NB4 (cell line): ENCODE measurements at regions not wholly inside any gene's neighbourhood (a gene's known extent, or its start where the extent isn't known, plus 50 kb on each side); places are given as distances from the start of the nearest gene placed in this dataset.

Experiments used
- DNase-seq: peaks from one replicate; pipeline ENCODE4 v3.0.0; 2010; ENCODE audit warnings: low read depth
- H3K4me3 ChIP-seq: one replicate; pipeline ENCODE4 v1.5.1; 2011; ENCODE audit warnings: mild to moderate bottlenecking, low read depth, low read length, moderate library complexity
- MYC ChIP-seq: IDR thresholded peaks from 2 replicates; pipeline ENCODE4 v1.6.1; 2011; ENCODE audit warnings: low read depth, low read length
- POLR2A ChIP-seq: IDR thresholded peaks from 2 replicates; pipeline ENCODE4 v1.6.1; 2011; ENCODE audit warnings: mild to moderate bottlenecking; ENCODE audit not compliant: insufficient read length; ENCODE audit errors: extremely low read depth
- TF ChIP-seq, protein P1 (sequence below): IDR thresholded peaks from 2 replicates; pipeline ENCODE4 v1.6.1; 2011; ENCODE audit warnings: low read depth, low read length
- TF ChIP-seq, protein P2 (sequence below): IDR thresholded peaks from one replicate; pipeline ENCODE4 v1.5.1; 2012; ENCODE audit warnings: low read depth, low read length

DNA sequence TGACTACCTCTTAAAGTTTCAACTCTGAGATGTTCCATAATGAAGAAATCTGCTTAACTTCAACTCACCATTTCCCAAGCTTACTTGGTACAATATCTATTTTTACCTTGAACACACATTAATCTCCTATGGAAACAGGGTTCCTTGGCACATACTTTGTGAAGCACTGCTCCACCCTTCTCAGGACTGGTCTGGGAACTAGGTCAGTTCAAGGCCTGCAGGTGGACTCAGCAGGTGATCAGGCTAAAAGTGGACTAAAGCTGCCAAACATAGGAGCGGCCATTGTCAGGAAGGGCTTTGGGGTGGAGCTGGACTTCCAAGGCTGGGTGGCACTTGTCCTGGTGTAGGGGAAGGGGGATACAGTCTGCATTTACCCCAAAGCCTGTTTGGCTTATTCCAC is 202.3 kb downstream of the NUAK1 start:
- TF ChIP-seq, protein P1, sequence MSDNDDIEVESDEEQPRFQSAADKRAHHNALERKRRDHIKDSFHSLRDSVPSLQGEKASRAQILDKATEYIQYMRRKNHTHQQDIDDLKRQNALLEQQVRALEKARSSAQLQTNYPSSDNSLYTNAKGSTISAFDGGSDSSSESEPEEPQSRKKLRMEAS, result no peak
- TF ChIP-seq POLR2A (no peak), MYC (no peak)
- TF ChIP-seq, protein P2, sequence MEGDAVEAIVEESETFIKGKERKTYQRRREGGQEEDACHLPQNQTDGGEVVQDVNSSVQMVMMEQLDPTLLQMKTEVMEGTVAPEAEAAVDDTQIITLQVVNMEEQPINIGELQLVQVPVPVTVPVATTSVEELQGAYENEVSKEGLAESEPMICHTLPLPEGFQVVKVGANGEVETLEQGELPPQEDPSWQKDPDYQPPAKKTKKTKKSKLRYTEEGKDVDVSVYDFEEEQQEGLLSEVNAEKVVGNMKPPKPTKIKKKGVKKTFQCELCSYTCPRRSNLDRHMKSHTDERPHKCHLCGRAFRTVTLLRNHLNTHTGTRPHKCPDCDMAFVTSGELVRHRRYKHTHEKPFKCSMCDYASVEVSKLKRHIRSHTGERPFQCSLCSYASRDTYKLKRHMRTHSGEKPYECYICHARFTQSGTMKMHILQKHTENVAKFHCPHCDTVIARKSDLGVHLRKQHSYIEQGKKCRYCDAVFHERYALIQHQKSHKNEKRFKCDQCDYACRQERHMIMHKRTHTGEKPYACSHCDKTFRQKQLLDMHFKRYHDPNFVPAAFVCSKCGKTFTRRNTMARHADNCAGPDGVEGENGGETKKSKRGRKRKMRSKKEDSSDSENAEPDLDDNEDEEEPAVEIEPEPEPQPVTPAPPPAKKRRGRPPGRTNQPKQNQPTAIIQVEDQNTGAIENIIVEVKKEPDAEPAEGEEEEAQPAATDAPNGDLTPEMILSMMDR, result no peak
- DNase-seq, result no peak
- no peak overlapping the region for H3K4me3 ChIP-seq

DNA sequence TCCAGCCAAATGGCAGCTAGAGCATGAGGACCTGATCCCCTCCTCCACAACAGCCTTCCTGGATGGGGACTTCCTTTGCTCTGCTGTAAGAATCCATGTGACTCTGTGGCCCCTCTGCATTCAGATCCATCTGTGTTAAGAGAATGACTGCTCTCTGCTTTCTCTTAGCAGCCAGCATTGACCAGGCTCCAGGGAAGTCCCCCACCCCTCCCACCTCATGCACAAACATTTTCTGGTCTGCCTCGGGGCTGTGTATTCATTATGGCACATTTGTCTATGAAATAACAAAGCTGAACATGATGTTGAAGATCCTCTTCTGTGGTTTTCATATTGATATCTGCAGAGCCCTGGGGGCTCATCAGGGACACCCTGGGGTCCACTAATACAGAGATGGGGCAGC is 201.7 kb downstream of the NUAK1 start:
- TF ChIP-seq, protein P2, result no peak
- H3K4me3 ChIP-seq, result no peak overlapping the region
- no peak for DNase-seq

DNA sequence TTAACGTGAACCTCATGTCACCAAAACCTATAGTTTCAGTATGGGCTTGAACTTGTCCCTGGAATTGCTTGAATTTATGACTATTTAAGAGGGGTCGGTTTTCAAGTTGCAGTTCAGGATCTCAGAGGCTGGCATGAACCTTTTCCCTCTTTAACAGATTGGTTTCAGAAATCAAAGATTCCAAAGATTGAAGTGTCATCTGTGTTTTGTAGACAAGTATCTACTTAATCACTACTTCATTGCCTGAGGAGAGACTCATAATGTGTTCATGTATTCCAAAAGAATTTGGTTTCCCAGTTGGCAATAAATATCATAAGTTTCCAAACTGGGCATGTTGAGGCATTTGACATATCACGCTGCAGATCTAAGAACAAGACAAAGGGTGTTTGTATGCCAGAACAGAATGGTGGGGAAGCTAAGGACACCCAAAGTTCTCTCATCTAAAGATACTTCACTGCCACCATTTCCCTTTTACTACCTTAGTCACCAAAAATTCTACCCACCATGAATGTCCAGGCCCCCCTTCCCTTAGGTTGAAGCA is 199.5 kb downstream of the NUAK1 start:
- no peak for TF ChIP-seq MYC
- TF ChIP-seq, protein P2, result no peak
- TF ChIP-seq, protein P1, result no peak
- no peak for TF ChIP-seq POLR2A
- DNase-seq, result no peak
- no peak overlapping the region for H3K4me3 ChIP-seq

DNA sequence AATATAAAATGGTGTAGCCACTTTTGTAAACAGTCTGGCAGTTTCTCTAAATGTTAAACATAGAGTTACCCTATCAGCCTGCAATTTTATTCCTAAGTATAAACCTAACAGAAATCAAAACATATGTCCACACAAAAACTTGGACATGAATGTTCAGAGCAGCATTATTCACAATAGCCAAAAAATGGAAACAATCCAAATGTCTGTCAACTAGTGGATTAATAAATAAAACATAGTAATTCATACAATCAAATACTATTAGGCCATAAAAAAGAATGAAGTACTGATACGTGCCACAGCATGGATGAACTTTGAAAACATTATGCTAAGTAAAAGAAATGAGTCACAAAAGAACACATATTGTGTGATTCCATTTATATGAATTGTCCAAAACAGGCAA is 196.5 kb downstream of the NUAK1 start:
- no peak for DNase-seq
- H3K4me3 ChIP-seq, result no peak overlapping the region
- TF ChIP-seq, protein P1, result no peak
- TF ChIP-seq, protein P2, result no peak
- TF ChIP-seq POLR2A, result no peak
- no peak for TF ChIP-seq MYC

DNA sequence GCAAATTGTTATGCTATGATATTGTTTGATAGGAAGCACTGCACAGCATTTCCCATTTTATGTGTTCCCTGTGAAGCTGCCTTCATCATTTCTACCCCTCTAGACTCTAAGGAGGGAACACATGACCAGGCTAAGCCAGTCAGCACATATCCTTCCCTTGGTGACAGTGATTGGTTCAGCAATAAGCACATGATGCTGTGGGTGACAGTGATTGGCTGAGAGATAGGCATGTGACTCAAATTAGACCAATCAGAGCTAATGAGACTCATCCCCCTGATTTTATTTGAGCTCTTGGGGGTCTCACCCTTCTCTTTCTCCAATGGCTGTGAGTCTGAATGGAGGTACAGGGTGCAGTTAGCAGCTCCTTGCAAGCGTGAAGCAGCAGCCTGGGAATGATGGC is 195.2 kb downstream of the NUAK1 start:
- no peak overlapping the region for H3K4me3 ChIP-seq
- no peak for DNase-seq
- TF ChIP-seq, protein P1, result no peak
- TF ChIP-seq, protein P2, result no peak
- TF ChIP-seq POLR2A, result no peak
- TF ChIP-seq MYC, result no peak

DNA sequence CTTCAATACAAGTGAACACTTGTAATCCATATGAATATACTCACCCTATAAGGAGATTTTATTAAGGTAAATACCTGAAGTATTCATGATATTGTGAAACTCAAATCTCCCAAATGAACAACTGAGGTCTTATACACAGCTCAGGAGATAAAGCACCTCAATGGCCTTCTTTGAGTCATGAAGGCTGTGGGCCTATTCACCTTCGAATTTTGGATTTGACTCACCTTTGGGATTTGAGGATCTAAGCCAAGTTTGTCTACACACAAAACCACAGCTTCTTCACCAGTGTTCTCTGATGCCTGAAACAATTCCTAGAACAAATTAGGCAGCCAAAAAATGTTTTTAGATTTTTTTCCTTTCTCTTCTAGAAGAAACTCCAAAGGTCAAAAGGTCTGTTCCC is 194.1 kb downstream of the NUAK1 start:
- TF ChIP-seq, protein P2, result no peak
- TF ChIP-seq MYC, result no peak
- no peak for TF ChIP-seq POLR2A
- TF ChIP-seq, protein P1, result no peak
- H3K4me3 ChIP-seq, result no peak overlapping the region
- DNase-seq, result no peak
